ENCODE measurements at regions not wholly inside any gene's neighbourhood (a gene's known extent, or its start where the extent isn't known, plus 50 kb on each side); places are given as distances from the start of the nearest gene placed in this dataset.

DNA sequence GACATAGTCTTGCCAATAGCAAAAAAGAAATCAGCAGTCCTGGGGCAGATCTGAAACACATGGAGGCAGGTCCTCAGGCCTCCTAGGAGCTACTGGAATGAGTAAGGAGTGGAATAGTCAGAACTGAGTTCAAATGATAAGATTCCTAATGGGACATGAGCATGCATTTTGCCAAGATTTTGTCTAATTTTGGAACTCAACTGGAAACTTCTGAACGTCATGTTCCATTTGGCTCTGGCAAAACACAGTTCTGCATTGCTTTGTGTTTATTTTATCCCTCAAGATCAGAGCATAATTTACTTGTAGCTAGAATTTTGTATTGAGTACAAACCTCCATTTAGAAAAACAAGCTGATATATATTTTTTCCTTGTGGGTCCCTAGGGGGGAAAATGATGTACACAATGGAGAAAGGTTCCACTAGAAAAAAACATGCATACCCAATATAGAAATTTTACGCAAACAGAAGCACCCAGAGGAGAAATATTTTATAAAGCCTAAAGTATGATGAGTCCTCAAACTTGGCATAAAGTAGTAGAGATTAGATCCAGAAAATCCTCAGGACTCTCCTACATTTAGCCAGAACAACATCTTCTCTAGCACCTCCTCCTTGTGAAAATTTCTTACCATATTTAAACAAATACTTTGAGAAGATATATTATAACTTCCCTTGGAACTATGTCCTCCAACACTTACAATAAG, 149.0 kb upstream of the SERP2 start:
- DNase-seq, result no peak

DNA sequence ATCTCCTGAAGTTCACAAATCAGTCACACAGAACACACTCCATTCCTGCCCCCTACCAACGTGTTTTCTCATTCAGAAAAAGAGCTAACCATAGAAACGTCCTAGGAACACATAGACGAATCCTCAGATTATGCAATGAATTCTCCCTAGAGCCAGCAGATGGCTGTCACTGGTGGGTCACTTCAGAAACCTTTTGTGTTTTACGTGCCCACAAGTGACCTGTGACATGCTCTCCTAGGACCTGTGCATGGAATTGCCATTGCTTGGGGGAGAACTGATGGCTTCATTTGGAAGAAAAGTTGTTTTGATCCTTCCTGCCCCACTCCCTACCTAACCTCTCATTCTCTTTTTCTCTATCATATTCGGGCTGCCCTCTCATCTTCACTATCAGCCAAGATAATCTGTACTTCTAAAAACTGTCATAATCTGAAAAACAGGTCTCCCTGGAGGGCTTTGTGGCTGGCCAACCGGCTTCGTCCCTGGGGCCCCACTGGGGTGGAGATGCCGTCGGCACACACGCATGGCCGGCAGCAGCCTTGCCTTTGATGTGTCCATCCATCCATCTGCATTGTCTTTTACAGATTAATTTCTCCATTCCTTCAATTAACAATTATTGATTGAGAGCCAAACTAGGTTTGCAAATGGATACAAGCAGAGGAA, 144.1 kb upstream of the SERP2 start:
- DNase-seq, result no peak

DNA sequence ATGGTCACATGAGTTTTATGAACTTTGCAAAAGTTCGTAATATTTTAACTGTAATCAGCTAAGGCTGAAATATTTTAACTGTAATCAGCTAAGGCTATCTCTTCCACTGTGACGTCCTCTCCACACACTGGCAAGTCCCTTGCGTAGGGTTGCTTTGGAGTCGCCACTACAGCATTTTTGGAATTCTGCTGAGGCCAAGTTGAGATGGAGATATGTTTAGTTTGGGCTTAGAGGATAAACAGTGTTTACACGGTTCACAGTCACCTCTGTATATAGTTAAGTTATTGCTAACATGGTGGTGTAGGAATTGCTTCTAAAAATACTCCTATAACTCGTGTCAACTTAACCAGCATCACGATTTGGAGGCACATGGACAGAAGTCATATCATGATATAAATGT, 143.6 kb upstream of the SERP2 start:
- DNase-seq, result no peak

DNA sequence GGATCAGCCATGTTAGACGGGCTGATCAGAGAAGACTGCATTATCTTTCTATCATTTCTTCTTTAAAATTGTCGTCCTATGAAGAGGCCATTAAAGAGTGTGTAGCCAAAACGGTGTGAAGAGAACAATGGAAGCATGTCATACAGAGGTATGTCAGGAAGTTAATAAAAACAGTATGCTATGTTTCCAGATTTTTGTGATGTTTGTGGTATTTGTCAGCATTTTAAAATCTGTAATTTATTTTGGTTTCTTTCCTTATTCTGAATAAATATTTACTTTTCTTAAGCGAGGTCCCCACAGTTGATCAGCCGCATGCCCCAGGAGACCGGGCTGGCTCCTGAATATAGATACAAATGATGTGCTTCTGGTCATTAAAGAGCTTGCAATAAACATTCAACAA, 142.9 kb upstream of the SERP2 start:
- DNase-seq, result no peak

DNA sequence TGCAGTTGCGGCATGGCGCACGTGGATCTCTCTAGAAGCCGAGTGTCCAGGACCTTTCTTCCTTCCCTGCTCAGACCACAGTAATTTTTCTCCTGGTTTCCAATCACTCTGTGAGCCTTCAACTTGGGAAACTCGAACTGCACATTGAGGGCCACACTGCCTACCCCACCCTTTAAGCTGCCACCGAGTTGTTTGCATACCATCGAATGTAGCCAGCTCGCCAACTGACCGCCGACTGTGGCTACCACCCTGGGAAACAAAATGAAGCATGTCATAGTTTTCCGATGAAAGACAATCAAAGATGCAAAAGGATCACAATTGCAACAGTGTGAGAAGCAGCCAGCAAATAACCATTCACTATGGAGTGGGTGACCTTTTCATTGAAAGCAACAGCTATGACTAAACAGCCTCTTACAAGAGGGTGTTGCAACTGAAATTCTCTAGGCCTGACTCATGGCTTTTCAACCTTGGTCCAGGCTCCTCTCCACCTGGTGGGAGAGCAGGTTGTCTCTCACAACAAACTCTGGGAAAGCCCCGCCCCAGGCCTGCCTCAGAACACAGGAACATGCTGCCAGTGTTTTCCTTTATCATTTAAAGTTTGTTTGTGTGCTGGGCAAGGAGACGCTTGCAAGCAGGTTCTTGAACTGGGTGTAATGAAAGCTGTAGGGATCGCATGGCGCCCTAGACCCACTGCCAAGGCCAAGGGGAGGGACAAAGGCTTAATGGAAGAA, 141.7 kb upstream of the SERP2 start:
- DNase-seq, result no peak

DNA sequence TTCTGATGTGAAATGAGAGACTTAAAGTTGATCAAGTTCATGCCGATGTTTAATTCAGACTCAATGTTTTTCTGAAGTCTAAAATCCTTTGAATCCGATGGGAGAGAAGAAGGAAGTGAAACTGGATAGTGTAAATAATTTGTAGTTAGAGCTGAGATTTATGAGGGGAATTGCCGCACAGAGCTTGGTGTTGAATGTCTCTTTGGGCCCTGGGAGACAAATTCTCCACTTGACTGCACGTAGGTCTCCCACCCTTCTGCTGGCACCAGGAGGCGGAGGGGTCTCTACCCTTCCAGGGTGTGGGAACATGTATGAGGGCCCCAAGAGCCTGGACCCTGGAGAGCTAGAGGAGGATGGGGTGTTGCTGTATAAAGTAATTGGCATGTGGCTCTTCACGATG, 140.8 kb upstream of the SERP2 start:
- DNase-seq, result no peak

DNA sequence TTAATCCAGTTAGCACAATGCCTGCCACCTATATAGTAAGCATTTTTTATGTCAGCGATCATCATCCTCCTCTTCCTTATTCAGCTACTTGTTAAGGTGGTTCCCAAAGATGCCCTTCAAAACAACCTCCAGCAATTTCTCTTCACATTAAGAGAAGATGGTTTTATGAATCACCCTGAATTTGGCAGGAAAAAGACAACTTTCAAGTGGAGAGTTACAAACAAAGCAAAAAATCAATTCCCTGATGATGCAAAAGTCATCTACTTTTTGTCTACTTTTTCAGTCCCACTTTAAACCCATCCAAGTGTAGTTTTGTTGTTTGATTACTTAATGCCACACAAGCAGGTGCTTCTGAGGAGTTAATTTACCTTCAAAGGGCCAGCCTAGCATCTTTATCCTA, 139.1 kb upstream of the SERP2 start:
- no peak for DNase-seq

DNA sequence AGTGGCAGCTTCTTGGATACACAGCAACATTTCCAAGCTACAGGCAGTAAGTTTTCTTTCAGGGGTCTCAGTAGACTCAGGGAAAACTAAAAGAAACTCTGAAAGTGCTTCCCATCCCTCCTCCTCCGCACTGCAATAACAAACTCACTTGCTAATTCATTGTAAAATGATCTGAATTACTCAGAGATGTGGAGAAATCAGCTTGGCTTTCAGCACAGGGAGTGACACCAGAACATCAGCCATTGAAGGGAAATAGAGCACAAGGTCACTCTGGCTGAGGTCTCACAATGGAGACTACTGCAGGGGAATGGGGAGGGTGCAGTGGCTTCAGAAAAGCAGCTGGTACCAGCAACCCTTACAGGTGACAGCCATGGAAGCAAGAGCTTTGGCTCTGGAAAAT, 137.3 kb upstream of the SERP2 start:
- no peak for DNase-seq

DNA sequence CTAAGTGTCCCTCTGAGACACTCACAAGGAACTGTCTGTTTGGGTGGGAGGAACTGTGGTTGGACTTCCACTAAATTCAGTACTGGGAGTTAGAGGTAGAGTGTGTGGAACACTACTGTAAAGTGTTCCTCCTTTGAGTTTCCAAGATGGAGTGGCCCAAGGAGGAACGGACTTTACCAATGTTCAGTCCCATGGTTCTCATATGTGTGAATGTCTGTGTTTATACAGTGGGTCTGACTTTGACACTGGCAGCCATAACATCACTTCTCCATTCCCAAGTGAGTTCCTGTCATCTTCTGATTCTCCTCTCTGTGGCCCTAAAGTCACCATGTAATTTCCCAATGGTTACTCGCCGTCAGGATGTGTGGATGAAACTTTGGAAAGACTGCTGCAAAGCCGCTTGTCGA, 136.8 kb upstream of the SERP2 start:
- DNase-seq, result no peak

DNA sequence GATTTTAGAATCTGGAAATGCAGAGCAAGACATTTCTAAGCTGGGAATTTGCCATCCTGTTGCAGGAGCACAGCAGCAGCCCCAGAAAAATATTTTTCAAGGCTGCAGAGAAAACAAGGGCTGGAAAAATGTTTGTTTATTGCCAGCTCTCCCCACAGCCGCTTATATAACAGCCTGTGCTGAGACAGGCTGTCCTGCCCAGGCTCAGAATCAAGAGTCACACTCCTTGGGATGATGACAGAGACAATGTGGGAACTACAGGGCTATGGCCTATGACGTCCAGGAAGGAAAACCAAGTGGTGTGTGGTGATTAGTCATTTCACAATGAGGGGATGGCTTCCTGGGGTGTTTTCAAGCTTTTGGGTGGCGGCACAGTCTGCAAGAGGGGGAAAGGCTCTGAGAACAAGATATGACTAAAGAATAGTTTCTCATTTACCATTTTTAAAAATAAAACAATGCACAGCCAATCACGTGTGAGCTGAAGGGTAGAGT, 136.3 kb upstream of the SERP2 start:
- DNase-seq, result no peak

DNA sequence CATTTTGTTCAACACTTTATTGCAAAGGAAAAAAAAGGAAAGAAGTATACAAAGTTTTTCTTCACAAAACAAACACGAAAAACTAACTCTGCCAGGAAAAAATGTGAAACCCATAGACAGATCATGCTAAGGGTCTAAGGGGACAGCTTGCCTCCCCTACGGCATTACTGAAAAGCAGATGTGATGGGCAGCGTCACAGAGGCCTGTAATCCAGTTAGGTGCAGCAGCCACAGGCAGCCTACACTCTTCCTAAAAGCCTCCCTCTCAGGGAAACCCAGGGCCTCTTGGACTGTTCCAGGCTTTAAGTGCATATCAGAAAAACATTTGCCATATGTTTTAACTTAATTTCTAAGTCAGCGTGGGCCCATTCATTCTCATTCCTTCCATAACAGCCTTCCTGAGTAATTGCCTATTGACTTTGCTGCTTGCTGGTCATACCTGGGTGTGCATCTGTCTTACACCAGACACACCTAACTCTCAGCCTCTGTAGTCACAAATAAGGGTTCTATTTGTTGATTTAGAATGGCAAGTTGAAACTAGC, 135.7 kb upstream of the SERP2 start:
- DNase-seq, result no peak

DNA sequence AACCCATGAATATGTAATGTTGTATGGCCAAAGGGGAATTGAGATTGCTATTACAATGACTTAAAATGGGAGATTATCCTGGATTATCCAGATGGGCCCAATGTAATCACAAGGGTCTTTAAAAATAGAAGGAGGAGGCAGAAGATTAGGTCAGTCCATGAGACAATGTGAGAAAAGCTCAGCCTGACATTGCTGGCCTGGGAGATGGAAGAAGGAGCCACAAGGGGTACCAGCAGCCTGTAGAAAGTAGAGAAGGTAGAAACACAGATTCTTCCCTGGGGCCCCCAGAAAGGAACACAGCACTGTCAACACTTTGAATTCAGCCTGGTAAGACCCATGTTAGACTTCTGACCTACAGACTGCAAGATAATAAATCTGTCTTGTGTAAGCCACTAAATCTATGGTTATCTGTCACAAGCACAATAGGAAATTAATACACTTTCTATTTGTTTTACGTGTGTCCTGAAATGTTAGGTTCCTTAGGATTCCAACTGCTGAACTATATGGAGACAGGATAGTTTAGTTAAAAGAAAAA, 132.9 kb upstream of the SERP2 start:
- no peak for DNase-seq

DNA sequence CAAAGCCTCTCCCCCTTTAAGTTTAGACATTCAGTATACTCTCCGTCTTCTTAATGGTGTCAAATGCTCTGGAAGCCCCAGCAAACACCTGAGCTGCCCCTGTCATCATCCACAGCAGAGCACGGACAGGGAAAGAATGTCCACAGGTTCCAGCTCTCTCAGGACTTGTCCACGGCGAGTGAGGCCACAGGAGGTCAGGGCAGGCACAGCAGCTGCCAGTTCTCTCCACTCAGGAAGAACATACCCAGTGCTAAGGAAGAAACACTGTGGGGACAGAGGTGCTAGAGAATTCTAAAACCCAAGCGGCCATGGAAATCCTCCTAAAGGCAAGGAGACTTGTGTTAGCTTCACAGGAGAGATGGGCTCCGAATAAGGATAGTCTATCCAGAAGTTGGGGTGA, 132.0 kb upstream of the SERP2 start:
- DNase-seq, result no peak

DNA sequence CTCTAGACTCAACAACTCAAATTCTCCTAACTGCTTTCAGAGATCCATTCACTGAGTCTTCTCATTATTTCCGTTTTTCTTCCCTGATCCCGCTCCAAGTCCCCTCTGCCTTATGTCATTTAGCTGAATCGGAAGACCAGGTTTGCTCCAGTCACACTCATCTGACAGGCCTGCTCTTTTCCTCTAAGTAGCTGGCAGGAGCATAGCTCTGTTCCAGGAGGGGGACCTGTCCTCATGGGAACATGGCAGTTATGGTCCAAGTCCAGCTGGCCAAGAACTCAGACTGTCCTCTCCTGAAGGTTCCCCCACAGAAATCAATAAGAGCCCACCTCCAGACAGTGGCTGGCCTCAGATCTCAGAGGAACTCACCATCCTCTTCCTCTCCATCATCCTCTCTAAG, 130.9 kb upstream of the SERP2 start:
- DNase-seq, result no peak

DNA sequence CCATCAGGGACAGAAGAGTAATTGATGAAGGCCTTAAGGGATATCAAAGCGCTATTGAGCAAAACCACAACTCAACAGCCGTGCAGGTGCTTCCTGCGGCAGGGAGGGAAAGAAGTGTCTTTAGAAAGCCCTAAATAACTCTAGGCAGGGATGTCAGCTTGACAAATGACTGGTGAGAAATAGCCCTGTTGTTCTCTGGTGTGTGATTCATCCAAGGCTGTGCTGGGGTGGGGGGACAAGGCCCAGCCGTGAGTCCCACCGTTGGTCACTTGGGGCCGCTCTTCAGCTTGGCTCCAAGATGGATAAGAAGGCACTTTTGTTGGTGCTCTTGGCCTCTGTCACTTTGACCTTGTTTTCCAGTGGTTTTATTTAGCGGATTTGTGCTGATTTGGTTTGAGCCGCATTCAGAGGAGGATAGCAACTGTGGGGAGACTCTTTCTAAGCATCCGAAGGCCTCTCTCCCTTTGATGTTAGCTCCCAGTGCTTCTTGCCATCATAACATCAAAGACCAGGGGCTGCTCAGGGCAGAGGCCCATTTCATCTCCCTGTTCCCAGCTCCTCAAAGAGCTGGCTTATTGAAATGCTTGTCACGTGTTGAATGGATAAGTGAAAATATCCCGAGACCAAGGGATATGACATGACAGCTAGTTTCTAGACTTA, 130.3 kb upstream of the SERP2 start:
- no peak for DNase-seq

DNA sequence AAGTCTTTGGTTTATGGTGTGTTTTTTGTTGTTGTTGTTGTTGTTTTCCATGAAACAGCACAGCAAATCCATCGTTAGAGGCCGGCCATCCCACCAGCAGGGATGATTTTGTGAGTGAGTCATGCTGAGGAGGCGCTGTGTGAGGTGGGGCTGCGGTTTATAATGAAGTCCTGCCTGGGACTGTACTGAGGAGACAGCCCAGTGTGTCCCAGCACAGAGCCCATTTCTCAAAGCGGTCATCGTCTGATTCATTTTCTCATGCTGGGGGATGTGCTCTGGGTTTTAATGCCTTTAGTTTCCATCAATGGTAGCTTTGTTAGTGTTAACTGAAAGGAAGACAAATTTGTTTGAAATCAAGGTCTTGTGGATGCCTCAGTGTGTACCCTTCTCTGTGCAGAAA, 129.3 kb upstream of the SERP2 start:
- no peak for DNase-seq

DNA sequence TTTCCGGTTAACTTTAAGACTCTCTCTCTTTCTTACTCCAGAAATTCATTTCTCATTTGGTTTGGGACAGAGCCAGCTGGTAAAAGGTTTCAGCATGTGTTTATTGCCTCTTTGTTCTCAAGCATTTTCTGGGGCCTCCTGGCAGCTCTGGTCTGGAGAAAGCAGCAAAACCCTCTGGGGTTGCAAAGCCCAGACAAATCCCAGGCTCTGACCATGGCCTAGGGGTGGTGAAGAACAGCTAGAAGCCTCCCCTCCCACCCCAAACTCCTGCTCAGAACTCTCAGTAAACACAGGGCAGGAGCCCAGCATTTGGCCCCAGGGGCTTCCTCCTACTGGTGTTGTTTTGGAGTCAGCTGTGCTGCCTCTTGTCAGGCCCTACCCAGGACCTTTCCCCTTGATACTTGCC, 124.2 kb upstream of the SERP2 start:
- no peak for DNase-seq

DNA sequence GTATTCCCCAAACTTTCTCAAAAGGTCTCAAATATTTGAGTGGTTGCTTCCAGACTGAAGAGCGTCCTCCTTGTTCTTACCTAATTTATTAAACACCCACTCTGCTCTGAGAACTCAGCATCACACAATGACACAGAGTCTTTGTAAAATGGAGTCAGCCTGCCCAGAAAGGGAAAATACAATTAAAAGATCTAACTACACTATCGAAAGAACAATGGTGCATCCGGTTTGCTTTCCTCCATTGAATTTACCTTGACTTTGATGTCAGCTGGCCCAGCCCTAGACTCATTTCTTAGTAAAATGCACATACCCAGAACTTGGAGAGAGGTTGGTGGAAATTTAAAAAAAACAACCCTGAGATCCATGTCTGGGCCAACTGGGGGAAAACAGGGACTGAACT, 120.7 kb upstream of the SERP2 start:
- no peak for DNase-seq

DNA sequence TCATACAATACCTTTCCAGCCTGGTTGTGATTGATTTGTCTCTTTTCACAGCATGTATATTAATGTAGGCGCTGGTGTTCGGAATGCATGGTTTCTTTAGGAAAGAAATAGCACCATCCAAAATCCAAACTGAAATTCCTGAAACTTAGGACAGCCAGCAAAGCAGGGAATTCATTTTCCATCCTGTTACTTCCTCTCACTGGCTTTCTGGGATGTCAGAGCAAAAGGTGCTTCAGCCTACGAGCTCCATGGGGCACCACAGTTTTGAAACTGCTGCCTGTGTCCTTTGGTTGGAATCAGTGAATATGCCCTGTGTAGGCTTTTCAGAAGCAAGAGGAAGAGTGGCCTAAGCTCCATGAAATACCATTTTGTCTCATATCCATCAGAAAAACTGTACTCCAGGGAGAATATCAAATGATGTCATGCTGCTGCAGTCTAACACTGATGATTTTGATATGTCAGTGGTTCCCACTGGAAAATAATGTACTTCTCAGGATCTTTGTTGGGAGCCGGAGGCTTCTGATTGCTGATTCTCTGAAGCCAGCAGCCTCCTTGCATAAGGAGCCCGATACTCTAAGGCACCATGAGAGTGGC, 117.8 kb upstream of the SERP2 start:
- DNase-seq, result no peak

DNA sequence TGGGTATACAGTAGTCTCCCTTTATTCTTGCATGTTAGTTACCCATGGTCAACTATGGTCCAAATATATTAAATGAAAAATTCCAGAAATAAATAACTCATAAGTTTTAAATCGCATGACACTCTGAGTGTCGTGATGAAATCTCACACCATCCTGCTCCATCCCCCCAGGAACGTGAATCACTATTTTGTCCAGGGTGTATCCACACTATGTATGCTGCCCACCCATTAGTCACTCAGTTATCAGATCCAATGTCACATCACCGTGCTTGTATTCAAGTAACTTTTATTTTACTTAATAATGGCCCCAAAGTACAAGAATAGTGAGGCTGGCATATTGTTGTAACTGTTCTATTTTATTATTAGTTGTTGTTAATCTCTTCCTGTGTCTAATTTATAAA, 115.8 kb upstream of the SERP2 start:
- no peak for DNase-seq

DNA sequence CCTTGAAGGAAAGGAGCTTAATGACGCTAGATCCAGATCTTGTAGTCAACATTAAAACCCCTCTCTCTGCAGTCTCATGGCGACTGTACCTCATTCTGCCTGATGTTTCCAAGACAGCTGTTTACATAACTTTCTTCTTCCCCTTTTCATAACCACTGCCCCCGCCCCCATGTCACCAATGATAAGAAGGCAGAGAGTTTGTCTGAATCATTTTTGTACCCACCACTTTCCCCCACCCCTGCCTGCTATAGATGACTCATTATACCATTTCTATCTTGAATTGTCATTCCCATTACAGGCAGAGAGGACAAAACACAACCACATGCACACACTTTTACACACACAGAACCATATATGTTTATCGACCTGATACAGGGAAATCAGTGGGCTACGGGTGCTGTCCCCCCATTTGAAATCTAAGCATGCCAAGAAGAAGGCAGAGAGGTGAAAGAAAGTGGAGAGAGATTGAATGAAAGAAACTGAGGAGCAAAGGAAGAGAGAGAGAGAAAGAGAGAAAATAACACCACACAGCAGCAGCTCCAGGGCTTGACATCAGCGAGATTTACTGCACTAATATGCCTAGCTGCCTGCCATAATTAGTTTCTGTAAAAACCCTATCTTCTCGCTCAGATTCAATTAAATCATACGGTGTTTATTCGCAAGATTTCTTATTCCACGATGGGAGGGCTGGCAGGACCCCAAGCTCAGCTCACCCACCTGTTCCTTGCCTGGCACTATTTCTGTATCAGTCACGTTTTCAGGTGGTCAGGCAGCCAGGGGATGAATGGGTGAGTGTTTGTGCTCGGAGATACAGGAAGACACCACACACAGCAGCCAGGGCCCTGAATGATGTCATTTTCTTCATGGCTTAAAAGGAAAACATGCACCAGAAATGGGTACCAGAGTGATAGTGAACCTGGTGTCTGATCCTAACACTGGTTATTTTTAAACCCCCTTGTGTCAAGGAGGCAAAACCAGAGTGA, 114.3 kb upstream of the SERP2 start:
- DNase-seq, result peak; percentile 64
